GM18498 (cell line): ENCODE measurements at regions not wholly inside any gene's neighbourhood (a gene's known extent, or its start where the extent isn't known, plus 50 kb on each side); places are given as distances from the start of the nearest gene placed in this dataset.
A peak's percentile ranks its signal among the peaks of the same experiment; 100 is the strongest.
"Not testable (repeated sequence)": the region's sequence is repeated elsewhere in the genome, so short reads cannot be mapped to it uniquely, and the experiment has no call there.

ENCODE experiments used
- ATAC-seq: cut with Tn5 transposase; IDR thresholded peaks from one replicate; pipeline ENCODE4 v1.9.1; 2021; ENCODE audit warnings: mild to moderate bottlenecking, moderate library complexity; ENCODE audit not compliant: unreplicated experiment

GRCh38 chr2:185984670-185985069 is 246.1 kb downstream of the FSIP2 start:
- no peak for ATAC-seq

GRCh38 chr2:185988907-185989306 is 250.3 kb downstream of the FSIP2 start:
- not testable (repeated sequence) for ATAC-seq

- no peak for ATAC-seq
These were observed 252.4 kb downstream of the FSIP2 start for GRCh38 chr2:185990861-185991525.

GRCh38 chr2:185998562-185999070 is 260.0 kb downstream of the FSIP2 start:
- ATAC-seq, result no peak

- no peak for ATAC-seq
These were observed 270.7 kb downstream of the FSIP2 start for GRCh38 chr2:186009341-186009740.

- ATAC-seq, result no peak
These were observed 278.7 kb downstream of the FSIP2 start for GRCh38 chr2:186017278-186017677.

- no peak for ATAC-seq
These were observed 286.3 kb downstream of the FSIP2 start for GRCh38 chr2:186024921-186025320.

- peak; percentile 71 for ATAC-seq
These were observed 289.3 kb downstream of the FSIP2 start for GRCh38 chr2:186027922-186028321.

GRCh38 chr2:186031229-186031628 is 292.6 kb downstream of the FSIP2 start:
- ATAC-seq, result peak; percentile 60

GRCh38 chr2:186032102-186032738 is 293.6 kb downstream of the FSIP2 start:
- no peak for ATAC-seq

GRCh38 chr2:186032930-186033329 is 294.3 kb downstream of the FSIP2 start:
- ATAC-seq, result no peak

- ATAC-seq, result no peak
These were observed 294.9 kb downstream of the FSIP2 start for GRCh38 chr2:186033541-186033940.

- no peak for ATAC-seq
These were observed 298.4 kb downstream of the FSIP2 start for GRCh38 chr2:186036862-186037449.

GRCh38 chr2:186042207-186043028 is 303.8 kb downstream of the FSIP2 start:
- ATAC-seq, result no peak

- no peak for ATAC-seq
These were observed 306.2 kb downstream of the FSIP2 start for GRCh38 chr2:186044761-186045160.

GRCh38 chr2:186052930-186053329 is 314.3 kb downstream of the FSIP2 start:
- ATAC-seq, result no peak

- no peak for ATAC-seq
These were observed 320.0 kb downstream of the FSIP2 start for GRCh38 chr2:186058614-186059013.

- no peak for ATAC-seq
These were observed 320.5 kb downstream of the FSIP2 start for GRCh38 chr2:186059096-186059495.

GRCh38 chr2:186060744-186061440 is 322.3 kb downstream of the FSIP2 start:
- no peak for ATAC-seq

GRCh38 chr2:186064507-186064906 is 325.9 kb downstream of the FSIP2 start:
- no peak for ATAC-seq

GRCh38 chr2:186065491-186065890 is 326.9 kb downstream of the FSIP2 start:
- ATAC-seq, result no peak
